GM12892 (cell line): ENCODE measurements at regions not wholly inside any gene's neighbourhood (a gene's known extent, or its start where the extent isn't known, plus 50 kb on each side); places are given as distances from the start of the nearest gene placed in this dataset.

Source experiments
- POLR2A ChIP-seq: IDR thresholded peaks from 2 replicates; pipeline ENCODE4 v1.6.1; 2011; ENCODE audit warnings: low read depth, low read length, control low read depth
- POLR2AphosphoS5 ChIP-seq: IDR thresholded peaks from 2 replicates; pipeline ENCODE4 v1.6.1; 2011; ENCODE audit warnings: low read depth, low read length, control low read depth
- TAF1 ChIP-seq: IDR thresholded peaks from 2 replicates; pipeline ENCODE4 v1.6.1; 2011; ENCODE audit warnings: low read depth, mild to moderate bottlenecking, control low read depth, low read length, borderline replicate concordance

- TF ChIP-seq TAF1 = no peak
- TF ChIP-seq POLR2A = no peak
- no peak for TF ChIP-seq POLR2AphosphoS5
These were observed 358.2 kb upstream of the TNRC6C start for GRCh38 chr17:77600346-77600745.
